NCI-H748 treated with DMSO at 0.1 percent for 48 hours (cell line): ENCODE measurements at regions not wholly inside any gene's neighbourhood (a gene's known extent, or its start where the extent isn't known, plus 50 kb on each side); places are given as distances from the start of the nearest gene placed in this dataset.
A peak's percentile ranks its signal among the peaks of the same experiment; 100 is the strongest.

ENCODE experiments used
- DNase-seq: peaks from one replicate; lab custom pipeline; 2025; lab: John Stamatoyannopoulos, UW

DNA sequence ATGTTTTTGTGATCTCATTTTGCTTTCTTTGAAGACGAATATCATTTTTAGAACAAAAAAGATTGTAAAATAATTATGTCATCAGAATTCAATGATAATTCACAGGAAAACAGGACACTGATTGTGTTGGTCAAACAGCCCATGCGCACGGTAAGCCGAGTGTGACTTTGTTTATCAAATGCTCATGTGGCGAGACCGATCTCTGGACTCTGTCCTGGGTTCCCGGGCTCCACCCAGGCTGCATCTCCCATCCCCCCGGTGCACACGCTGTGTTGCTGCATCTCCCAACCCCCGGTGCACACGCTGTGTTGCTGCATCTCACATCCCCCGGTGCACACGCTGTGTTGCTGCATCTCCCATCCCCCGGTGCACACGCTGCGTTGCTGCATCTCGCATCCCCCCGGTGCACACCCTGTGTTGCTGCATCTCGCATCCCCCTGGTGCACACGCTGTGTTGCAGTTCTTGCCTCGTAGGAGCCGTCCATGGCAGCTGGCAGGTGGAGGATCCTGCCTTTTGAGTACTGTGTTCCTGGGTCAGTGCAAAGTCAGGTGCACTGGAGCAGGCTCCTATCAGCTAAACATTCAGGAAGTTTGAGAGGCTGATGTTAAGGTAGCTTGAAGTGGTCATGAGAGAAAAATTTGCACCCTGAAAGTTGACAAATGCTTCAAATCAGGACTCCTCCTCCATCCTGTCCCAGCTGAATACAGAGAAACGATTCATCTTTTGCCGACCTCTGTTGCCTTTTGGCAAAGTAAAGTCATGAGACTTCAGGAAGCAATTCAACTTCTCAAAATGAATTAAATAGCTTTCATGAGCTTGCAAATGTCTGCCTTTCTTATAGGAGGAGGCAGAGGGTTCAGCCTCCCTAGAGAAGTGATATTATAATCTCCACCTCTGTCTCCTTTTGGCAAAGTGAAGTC, 77.1 kb upstream of the FRMD1 start:
- DNase-seq = no peak

DNA sequence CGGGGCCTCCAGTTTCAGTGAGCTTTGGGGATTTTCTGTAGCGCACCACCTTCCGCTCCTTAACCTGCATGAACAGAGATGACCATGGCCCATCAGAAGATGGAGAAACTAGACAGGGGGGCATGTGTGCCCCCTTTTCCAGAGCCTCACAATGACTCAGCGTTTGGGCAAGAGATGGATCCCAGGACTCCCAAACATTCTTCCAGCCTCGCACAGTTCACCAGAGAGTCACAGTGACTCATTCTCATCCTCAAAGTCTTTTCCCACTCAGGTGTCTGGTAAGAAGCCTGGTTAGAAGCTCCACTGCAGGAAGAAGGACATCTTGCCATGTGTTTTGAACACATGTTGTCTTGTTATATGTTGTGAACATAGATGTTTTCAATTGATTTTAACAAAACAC, 76.2 kb upstream of the FRMD1 start:
- DNase-seq = no peak

DNA sequence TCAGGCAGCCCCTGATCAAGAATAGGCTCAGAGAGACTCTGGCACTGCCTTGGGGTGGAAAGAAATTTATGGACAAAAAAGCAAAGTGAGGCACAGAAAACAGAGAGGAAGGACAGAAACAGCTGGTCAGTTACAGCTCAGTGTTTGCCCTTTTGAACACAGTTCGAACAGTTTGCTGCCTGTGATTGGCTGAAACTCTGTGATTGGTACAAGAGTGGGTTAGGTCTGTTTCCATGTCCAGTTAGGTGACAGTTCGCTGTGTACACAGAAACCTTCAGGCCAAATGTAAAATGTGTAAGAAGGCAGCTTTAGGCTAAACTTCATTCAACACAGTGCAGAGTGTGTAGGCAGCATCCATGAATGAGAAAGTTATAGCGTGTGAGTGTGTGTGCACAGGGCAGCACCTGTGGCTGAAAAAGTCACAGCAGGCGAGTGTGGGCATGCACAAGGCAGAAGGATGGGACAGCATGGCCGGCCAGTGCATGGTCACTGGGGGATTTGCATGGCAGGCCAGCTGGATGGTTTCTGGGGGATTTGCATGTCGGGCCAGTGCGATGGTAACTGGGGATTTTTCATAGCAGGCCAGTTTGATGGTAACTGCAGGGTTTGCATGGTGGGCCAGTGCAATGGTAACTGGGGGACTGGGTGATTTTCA, 75.4 kb upstream of the FRMD1 start:
- DNase-seq = no peak

DNA sequence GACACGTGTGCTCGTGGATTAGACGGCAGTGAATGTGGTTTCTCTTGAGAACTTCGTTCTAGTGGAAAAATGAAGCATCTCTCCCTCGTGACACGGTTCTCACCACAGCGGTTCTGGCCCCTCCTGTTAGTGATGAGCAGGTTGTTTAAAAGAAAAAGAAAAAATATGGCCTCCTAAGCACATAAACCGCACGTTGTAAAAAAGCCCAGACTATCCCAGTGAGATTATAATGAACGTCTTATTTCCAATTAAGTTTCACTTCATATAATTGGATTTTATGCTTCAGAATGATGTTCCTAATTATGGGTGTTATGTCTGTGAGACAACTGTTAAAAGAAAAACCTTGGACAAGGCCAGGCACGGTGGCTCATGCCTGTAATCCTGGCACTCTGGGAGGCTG, 74.5 kb upstream of the FRMD1 start:
- DNase-seq = no peak

DNA sequence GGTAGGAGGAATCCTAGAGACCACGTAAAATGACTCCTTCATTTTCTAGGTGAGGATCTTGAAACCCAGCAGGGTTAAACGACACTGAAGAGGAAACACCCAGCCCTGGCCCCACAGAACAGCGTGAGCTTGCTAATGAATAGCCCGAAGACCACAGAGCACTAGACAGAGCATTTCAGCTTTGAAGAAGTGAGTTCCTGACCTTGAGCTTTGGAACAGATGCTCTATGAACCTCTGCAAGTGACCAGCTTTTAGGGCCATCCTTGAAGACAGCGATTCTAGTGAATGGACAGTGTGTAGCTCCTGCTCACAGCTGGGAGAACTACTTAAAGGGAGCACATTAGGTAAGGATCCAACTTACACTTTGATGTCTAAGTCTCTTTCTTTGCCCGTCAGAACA, 74.0 kb upstream of the FRMD1 start:
- DNase-seq = no peak

DNA sequence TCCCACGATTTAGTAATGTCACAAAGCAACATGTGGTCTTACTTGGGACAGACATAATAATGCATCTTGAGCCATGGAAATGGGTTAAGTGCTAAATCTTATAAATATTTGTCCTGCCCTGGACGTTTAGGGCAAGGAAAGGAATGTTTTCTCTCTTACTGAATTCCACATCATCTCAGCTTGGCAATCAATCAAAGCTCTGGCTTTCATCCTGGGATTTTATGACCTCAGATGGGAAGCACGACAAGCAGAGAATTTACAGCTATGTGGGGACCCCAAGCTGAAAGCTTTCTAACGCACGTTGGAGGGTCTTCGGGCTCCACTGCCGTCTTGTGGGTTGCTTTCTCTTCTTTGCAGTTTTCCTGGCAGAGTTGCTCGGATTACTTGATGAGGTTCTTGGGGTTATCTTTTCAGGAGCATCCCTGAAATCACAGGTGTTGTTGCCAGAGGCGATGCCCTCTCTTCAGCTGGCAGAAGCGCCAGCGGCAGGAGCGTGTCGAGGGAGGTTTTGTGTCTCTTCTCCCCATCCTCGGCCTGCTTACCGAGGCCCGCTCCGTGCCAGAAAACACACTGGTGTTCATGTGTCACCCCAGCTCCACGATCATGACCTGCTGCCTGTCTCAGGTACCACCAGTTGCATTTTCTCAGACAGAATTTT, 73.4 kb upstream of the FRMD1 start:
- DNase-seq = no peak

DNA sequence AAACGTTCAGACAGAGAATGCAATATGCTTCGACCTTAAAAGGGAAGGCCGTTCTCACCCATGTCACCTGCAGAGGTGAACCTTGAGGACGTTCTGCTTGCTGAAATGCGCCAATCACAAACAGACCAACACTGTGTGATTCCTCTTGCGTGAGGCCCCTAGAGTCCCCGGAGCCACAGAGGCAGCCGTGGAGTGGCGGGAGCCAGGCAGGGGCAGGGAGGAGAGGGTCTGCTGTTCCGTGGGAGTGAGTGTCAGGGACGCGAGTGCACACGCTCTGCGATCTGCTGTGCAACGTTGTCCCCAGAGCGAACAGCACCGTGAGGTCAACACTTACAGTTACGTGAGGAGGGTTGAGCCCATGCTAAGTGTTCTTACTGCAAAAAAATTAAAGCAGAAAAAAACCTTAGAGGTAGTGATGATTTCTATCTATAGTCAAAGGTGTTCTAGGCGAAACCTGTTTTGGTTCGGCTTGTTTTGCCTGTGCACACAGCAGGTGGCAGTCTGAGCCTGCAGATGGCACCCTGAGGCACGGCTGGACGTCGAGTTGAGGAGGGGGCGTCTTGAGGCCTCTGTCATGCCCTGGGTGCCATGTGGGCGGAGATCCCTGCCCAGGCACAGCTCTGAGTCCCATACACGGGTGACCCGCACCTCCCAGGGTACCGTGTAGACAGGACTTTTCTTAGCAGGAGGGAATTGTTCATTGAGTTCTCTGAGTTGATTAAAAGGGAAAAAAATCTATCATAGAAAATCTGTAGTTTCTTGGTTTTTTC, 71.7 kb upstream of the FRMD1 start:
- no peak for DNase-seq

DNA sequence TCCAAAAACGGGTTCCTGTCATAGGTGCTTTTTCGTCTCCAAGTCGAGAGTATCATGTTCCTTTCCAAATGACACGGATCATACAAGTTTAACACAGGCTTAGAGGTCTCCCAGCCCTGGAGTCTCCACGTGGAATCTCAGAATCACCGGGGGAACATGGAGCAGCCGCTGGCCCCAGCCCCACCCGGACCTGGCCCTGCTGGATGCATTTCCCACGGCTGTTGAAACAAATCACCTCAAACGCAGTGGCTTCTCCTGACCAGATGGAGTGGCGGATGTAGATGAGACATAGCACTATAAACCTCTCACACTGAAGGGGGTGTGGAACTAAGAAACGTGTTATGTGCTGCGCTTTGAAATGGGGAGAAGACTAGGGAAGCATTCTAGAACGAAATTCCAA, 70.0 kb upstream of the FRMD1 start:
- DNase-seq = no peak

DNA sequence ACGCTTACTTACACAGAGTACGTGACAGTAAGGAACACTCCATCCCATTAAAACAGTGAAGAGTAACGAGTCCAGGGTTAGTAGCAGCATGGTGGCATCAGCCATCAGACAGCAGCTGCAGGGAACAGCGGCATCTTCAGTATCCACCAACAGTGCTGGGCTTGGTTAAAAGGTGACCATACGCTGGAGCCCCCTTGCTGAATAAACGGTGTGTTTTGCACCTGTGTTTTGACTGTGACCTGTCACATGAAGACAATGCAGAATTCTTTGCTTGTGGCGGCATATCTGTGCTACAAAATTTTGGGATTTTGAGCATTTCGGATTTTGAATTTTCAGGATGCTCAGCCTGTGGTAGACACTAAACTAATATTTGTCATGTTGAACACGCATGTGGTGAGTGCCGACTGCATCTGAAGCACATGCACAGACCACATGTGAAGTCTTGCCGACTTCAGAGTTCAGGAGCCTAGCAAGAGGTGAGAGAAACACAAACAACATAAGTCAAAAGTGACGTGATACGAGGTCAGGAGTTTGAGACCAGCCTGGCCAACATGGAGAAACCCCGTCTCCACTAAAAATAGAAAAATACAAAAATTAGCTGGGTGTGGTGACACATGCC, 69.3 kb upstream of the FRMD1 start:
- no peak for DNase-seq

DNA sequence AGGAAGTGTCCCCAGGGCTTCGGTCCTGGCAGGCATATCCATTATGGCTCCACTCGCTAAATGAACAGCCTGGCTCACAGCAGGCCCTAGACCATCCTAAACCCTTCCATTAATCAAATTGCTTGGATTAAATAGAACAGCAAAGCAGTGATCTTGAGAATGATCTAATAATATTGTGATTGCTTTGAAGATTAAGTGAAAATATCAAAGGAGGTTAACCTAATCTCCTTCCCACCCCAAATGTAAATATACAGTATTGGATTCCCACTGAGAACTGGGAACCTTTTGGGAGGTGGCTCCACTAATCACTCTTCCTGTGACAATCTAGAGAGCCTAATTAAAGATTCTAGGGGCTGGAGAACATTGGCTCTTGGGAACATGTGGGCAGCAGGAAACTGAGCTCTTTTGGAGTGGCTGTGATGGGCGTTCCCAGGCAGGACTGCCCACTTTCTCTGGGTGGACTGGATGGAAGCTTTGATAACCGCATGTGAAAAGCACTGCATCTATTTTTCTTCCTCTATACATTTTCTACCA, 68.3 kb upstream of the FRMD1 start:
- peak; percentile 91 for DNase-seq

DNA sequence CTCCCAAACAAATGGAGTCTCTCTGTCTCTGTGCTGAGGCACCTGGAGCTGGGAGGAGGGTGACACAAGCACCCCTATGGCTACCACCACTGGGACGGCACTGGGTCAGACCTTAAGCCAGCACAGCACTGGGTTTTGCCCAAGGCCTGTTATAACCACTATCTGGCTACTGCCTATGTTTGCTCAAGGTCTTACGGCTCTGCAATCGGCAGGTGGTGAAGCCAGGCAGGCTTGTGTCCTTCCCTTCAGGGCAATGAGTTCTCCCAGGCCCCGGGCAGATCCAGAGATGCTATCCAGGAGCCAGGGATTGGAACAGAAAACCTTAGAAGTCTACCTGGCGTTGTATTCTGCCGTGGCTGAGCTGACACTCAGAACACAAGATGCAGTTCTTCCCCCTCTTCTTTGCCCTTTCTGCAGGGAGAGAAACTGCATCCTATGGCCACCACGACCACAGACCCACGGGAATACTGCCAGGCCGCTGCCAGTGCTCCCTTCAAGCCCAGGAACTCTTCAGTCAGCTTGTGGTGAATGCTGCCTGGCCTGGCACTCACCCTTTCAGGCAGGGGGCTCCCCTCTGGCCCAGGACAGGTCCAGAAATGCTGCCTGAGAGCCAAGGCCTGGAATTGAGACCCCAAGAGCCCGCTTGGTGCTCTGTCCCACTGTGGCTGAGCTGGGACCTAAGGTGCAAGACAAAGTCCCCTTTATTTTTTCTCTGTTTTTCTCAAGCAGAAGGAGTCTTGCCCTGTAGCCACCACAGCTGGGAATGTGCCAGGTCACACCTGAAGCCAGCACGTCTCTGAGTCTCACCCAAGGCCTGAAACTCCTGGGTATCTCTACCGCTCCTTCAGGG, 67.0 kb upstream of the FRMD1 start:
- DNase-seq = no peak

DNA sequence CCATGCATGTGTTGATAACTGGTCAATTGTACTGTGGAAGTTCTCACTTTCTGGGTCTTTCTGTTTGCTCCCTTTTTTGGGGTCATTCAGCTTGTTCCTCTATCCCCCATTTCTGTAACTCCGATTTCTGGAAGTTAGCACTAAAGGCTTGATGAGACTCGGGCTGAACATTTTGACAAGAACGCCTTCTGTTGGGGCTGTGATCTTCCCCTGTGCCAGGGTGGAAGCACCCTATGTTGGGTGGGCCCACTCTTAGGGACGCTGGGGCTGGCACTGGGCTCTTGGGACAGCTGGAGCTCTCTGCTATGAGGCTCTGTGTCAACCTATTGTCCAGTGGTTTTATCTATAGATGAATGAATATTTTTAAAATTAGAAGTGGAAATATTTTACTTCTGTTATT, 60.1 kb upstream of the FRMD1 start:
- no peak for DNase-seq

DNA sequence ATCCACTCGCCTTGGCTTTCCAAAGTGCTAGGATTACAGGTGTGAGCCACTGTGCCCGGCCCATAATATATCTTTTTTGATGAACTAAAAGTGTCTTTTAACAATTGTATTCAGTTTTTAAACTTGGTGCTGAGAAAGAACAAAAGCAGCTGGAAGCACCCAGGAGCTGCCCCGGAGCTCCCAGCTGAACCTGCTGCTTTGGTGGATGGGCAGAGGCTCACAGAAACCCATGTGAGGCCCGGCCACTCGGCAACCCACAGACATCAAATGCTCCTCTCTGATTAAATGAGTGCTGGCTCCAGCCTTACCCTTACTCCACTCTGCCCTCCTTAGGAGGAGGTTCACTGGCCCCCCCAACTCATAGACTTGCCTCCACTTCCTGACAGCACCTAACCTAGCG, 59.4 kb upstream of the FRMD1 start:
- DNase-seq = no peak

DNA sequence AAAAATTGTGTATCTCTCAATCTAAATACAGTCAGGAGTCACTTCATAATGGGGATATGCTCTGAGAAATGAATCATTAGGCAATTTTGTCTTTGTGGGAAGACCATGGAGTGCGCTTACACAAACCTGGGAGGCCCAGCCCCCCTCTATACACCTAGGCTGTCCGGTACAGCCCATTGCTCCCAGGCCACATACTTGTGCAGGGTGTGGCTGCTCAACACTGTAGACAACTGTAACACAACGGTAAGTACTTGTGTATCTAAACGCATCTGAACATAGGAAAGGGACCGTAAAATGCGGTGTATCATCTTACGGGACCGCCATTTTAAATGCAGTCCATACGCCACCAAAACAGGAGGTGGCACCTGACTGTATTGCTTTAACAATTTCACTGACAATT, 58.0 kb upstream of the FRMD1 start:
- no peak for DNase-seq

DNA sequence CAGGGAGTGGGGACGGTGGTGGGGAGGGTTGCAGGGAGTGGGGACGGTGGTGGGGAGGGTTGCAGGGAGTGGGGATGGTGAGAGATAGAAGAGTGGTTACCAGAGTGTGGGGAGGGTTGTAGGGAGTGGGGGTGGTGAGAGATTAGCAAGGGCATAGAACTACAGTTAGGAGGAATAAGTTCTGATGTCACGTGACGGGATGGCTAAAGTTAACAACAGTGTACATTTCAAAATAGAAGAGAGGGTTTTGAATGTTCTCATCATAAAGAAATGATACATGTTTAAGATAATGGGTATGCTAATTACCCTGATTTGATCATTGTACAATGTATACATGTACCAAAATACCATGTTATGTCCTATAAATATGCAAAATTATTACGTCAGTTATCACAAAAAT, 57.6 kb upstream of the FRMD1 start:
- no peak for DNase-seq

DNA sequence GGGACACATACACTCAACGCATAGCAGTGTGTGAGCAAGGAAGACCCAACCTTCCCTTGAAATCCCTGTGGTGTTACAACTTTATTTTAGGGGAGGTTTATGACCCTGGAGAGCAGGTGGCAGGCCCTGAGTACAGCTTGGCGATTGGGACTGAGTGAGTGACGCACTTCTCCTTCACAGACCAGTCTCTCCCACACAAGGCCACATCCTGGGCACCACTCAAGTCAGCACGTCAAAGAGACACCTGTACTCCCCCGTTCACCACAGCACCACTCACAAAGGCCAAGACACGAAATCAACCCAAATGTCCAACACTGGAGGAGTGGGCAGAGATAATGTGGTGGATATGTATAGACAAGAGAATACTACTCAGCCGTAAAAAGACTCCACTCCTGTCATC, 57.0 kb upstream of the FRMD1 start:
- no peak for DNase-seq

DNA sequence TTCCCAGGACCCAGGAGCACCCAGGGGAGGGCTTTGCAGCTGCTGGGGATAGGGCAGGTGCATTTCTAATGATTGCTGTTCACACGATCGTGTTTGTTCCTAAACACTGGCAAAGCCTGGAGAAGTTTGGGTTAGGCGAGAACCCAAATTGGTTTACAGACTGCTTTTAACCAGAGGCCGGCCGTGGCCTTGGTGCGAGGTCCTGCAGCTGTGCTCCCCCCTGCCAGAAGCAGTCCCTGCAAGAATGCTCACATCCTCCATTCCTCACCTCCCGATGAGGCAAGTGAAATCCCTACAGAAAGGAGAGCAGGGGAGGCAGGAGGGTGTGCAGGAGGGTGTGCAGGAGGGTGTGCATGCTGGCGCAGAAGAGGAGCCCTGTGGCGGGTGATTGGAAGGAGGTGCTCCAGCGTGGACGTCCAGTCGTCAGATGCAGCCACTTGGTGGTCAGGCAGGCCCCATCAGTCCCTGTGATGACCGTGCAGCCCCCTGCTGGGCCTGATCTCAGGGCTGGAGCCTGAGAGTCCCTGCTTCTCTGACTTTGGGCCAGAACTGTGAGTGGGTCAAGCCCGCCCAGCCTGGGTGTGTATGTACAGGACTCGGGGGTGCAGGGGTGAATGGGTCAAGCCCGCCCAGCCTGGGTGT, 55.7 kb upstream of the FRMD1 start:
- DNase-seq = no peak

DNA sequence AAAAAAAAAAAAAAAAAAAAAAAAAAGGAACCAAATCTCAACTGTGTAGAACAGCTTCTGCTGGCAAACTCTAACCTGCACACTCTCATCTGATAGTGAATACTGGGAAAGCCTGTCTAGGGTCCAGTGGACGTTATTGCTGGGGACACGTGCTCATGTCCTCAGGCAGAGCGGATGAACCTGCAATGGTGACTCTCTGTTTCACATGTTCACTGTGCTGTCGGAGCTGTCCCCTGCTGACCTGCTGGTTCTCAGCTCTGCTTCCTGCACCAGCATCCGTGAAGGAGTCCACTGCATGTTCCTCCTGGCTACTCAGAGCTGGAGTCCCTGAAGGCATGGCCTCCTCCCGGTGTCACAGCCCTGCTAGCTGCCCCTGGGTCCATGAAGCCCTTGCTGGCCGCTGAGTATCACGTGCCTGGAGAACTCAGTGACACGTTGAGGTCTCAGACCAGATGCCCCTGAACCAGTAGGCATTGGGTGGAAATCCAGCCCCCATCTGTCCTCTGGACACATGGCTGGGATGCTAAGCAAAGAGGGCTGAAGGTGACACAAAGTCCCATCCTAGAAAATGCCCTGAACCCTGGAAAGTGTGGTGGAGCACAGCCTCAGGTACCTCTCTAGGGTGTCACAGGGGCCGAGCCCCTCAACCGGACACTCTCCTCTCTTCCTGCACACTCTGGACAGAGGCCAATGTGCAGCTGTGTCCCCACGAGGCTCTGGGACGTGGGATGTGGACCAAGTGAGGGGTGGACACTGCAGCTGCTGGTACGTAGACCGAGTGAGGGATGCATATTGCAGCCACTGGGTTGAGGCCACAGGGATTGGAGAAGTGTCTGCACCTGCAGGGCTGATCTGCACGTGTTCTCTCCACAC, 54.9 kb upstream of the FRMD1 start:
- no peak for DNase-seq

DNA sequence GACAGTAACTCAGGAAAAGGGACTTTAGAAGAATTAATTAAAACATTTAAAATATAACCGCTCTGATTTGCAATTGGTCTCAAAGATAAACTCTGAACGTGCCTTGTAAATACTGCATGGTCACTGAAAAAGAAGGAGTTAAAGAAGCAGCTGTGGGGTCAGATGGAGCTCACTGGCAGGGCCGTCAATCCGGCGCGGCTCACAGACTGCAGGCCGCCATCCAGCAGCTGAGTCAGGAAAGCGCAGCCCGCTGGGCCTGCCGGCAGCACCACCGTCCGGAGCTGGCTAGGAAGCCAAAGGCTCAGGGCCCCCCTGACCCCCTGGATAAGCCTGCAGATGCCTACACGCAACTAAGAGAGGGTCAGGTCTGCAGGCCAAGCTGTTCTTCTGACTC, 54.2 kb upstream of the FRMD1 start:
- no peak for DNase-seq
